GM23248 (cell line): ENCODE measurements at regions not wholly inside any gene's neighbourhood (a gene's known extent, or its start where the extent isn't known, plus 50 kb on each side); places are given as distances from the start of the nearest gene placed in this dataset.

ENCODE experiments used
- DNase-seq: peaks from one replicate; pipeline ENCODE4 v3.0.0-alpha.2; 2015
- H2AFZ ChIP-seq: fragments of 200-600 bp; sonication (generic); 2 replicates; pipeline ENCODE4 v1.6.1; 2016; ENCODE audit warnings: antibody characterized with exemption
- H3F3A ChIP-seq: fragments of 200-600 bp; sonication (generic); 2 replicates; pipeline ENCODE4 v1.6.1; 2016; ENCODE audit warnings: mild to moderate bottlenecking, antibody characterized with exemption, mixed run types; ENCODE audit not compliant: insufficient read depth
- H3K27ac ChIP-seq: fragments of 200-600 bp; sonication (generic); 2 replicates; pipeline ENCODE4 v1.5.1; 2016; ENCODE audit warnings: mild to moderate bottlenecking
- H3K27me3 ChIP-seq: fragments of 200-600 bp; sonication (generic); replicated peaks from 2 replicates; pipeline ENCODE4 v1.6.1; 2016; ENCODE audit warnings: mild to moderate bottlenecking; ENCODE audit not compliant: insufficient read depth
- H3K36me3 ChIP-seq: fragments of 200-600 bp; sonication (generic); 2 replicates; pipeline ENCODE4 v1.6.1; 2016; ENCODE audit warnings: low read depth, mild to moderate bottlenecking
- H3K4me1 ChIP-seq: fragments of 200-600 bp; sonication (generic); 2 replicates; pipeline ENCODE4 v1.6.1; 2016; ENCODE audit warnings: mild to moderate bottlenecking; ENCODE audit not compliant: insufficient read depth
- H3K4me2 ChIP-seq: fragments of 200-600 bp; sonication (generic); one replicate; pipeline ENCODE4 v1.6.1; 2016; ENCODE audit warnings: mild to moderate bottlenecking; ENCODE audit not compliant: unreplicated experiment
- H3K4me3 ChIP-seq: fragments of 200-600 bp; sonication (generic); 2 replicates; pipeline ENCODE4 v1.5.1; 2016; ENCODE audit warnings: mild to moderate bottlenecking
- H3K79me2 ChIP-seq: fragments of 200-600 bp; sonication (generic); 2 replicates; pipeline ENCODE4 v1.6.1; 2016; ENCODE audit warnings: mild to moderate bottlenecking; ENCODE audit not compliant: insufficient read depth
- H3K9ac ChIP-seq: fragments of 200-600 bp; sonication (generic); 2 replicates; pipeline ENCODE4 v1.6.1; 2016; ENCODE audit warnings: mild to moderate bottlenecking
- H3K9me2 ChIP-seq: fragments of 200-600 bp; sonication (generic); 2 replicates; pipeline ENCODE4 v1.6.1; 2016; ENCODE audit warnings: mixed run types, mild to moderate bottlenecking, moderate library complexity; ENCODE audit not compliant: insufficient read depth
- H3K9me3 ChIP-seq: fragments of 200-600 bp; sonication (generic); one replicate; pipeline ENCODE4 v1.6.1; 2017; ENCODE audit warnings: low read depth
- H4K20me1 ChIP-seq: fragments of 200-600 bp; sonication (generic); 2 replicates; pipeline ENCODE4 v1.6.0; 2016; ENCODE audit not compliant: insufficient read depth
- EZH2 ChIP-seq: fragments of 200-600 bp; sonication (generic); IDR thresholded peaks from 2 replicates; pipeline ENCODE4 v1.6.1; 2018; ENCODE audit warnings: antibody characterized with exemption, mild to moderate bottlenecking; ENCODE audit not compliant: insufficient read depth, poor library complexity, severe bottlenecking
- EZH2phosphoT487 ChIP-seq: fragments of 200-600 bp; sonication (generic); IDR thresholded peaks from 2 replicates; pipeline ENCODE4 v1.6.1; 2018; ENCODE audit warnings: antibody characterized with exemption, moderate library complexity, mild to moderate bottlenecking, low read depth; ENCODE audit not compliant: insufficient read depth
- WGBS, 2 experiments: methylation state at CpG; one replicate each; pipeline ENCODE4 v1.1.6; 2015 to 2017; ENCODE audit warnings: low lambda C conversion rate in 2 of 2, low coverage in 1 of 2; ENCODE audit errors: missing lambda C conversion rate in 2 of 2; 5-methylcytosine and 5-hydroxymethylcytosine counted together
- in situ Hi-C: fragments of 300-500 bp; cut with MboI; formaldehyde crosslinking; loops from 2 replicates; pipeline ENCODE4 v1.15.0; 2020

GRCh38 chr1:82219841-82220240 is 419.1 kb downstream of the ADGRL2 start:
- Histone ChIP-seq H3K79me2 (no peaks in the 10 kb centered on the region), H3K27ac (no peak overlapping the region), H3K9me2 (no peaks in the 10 kb centered on the region), H3K9ac (no peak overlapping the region), H3K4me1 (no peaks in the 10 kb centered on the region), H3K27me3 (no peaks in the 10 kb centered on the region), H3K4me2 (no peak overlapping the region), H3K9me3 (no peaks in the 10 kb centered on the region), H4K20me1 (no peaks in the 10 kb centered on the region), H3K4me3 (no peak overlapping the region), H2AFZ (no peak overlapping the region), H3K36me3 (no peaks in the 10 kb centered on the region), H3F3A (no peaks in the 10 kb centered on the region)
- no peak for DNase-seq
- 23 to 44% methylated on average over 3 of the region's 3 CpGs for WGBS, 2 experiments
- in situ Hi-C loops = no loop called here
- TF ChIP-seq EZH2 (no peak), EZH2phosphoT487 (no peak)

DNA sequence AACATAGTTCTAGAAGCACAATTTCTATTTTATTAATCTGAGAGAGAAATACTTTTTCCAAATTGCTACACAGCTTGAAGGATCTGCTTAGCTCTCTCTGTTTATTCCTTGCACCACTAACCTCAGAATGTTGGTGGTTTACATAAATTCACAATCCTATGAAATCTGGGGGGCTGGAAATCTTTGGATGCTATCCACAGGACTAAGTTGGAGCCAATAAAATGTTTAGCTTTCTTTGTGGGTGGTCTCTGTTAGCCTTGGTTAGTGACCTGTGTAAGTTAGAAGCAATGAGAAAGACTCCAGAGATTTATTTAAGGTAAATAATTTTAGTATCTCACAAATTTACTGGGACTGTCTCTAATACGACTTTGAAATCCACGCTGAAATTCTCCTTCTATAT is 418.1 kb downstream of the ADGRL2 start:
- Histone ChIP-seq H3K4me3 (no peak overlapping the region), H2AFZ (no peak overlapping the region), H3K9me2 (no peaks in the 10 kb centered on the region), H3K36me3 (no peaks in the 10 kb centered on the region), H3K27ac (no peak overlapping the region), H3K9me3 (no peaks in the 10 kb centered on the region), H3K79me2 (no peaks in the 10 kb centered on the region), H3F3A (no peaks in the 10 kb centered on the region), H3K9ac (no peak overlapping the region), H3K27me3 (no peaks in the 10 kb centered on the region), H4K20me1 (no peaks in the 10 kb centered on the region), H3K4me2 (no peak overlapping the region), H3K4me1 (no peaks in the 10 kb centered on the region)
- in situ Hi-C loops = no loop called here
- WGBS, 2 experiments = 64 to 81% methylated on average over 2 of the region's 2 CpGs
- no peak for DNase-seq
- TF ChIP-seq EZH2phosphoT487 (no peak), EZH2 (no peak)

- 84 to 93% methylated on average over 2 of the region's 2 CpGs for WGBS, 2 experiments
- no peak for DNase-seq
- no peaks in the 10 kb centered on the region for H3K9me2 ChIP-seq
- no peaks in the 10 kb centered on the region for H3K79me2 ChIP-seq
- H3K36me3 ChIP-seq = no peaks in the 10 kb centered on the region
- no peaks in the 10 kb centered on the region for H3K4me1 ChIP-seq
- no peak overlapping the region for H3K4me3 ChIP-seq
- no peak overlapping the region for H3K4me2 ChIP-seq
- TF ChIP-seq EZH2 = no peak
- TF ChIP-seq EZH2phosphoT487 = no peak
- H3K27me3 ChIP-seq = no peaks in the 10 kb centered on the region
- H3K27ac ChIP-seq = no peak overlapping the region
- in situ Hi-C loops = no loop called here
- H3K9me3 ChIP-seq = no peaks in the 10 kb centered on the region
- H3F3A ChIP-seq = no peaks in the 10 kb centered on the region
- no peaks in the 10 kb centered on the region for H4K20me1 ChIP-seq
- H2AFZ ChIP-seq = no peak overlapping the region
- no peak overlapping the region for H3K9ac ChIP-seq
These were observed 415.1 kb downstream of the ADGRL2 start for GRCh38 chr1:82215853-82216175.

DNA sequence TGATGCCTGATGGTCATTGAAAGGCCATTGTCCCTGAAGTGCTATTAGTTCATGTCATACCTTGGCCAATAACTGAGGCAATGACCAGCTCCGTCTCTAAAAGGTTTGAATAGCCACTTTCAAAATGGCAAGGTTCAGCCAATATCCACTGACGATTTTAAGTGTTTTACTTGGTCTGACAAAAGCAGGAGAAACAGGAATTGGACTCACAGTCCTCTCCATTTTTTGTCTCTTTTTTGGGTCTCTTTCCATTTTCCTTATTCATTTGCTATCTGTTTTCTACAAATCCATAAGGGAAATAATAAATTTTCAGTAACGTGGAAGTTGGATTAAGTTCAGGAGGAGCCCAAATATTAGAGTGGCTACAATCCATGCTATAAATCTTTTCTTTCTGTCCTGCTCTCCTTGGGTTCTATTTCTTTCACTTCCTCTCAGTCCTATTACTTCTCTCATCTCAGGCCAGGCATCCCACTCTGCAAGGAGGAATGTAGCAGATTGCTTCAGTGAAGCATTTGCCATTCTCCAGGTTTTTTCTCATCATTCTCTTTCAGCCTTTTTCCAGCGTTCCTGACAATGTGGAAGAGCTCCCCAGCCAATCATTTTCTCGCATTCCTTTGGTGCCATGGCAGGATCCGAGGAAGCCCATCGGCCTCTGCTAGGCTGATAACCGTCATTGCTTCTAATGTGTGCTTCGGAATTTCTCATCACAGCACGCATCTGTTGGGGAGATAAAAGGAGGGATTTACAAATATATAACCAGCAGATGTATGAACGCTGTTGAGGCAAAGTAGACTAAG is 414.5 kb downstream of the ADGRL2 start:
- Histone ChIP-seq H2AFZ (no peak overlapping the region), H3K36me3 (no peaks in the 10 kb centered on the region), H3K9me3 (no peaks in the 10 kb centered on the region), H3K79me2 (no peaks in the 10 kb centered on the region), H3K4me2 (no peak overlapping the region), H3K4me3 (no peak overlapping the region), H3K27ac (no peak overlapping the region), H3K27me3 (no peaks in the 10 kb centered on the region), H3K9ac (no peak overlapping the region), H3K9me2 (no peaks in the 10 kb centered on the region), H3F3A (no peaks in the 10 kb centered on the region), H3K4me1 (no peaks in the 10 kb centered on the region), H4K20me1 (no peaks in the 10 kb centered on the region)
- 55 to 57% methylated on average over 11 of the region's 11 CpGs for WGBS, 2 experiments
- no peak for DNase-seq
- no peak for TF ChIP-seq EZH2phosphoT487
- TF ChIP-seq EZH2 = no peak
- in situ Hi-C loops = no loop called here

DNA sequence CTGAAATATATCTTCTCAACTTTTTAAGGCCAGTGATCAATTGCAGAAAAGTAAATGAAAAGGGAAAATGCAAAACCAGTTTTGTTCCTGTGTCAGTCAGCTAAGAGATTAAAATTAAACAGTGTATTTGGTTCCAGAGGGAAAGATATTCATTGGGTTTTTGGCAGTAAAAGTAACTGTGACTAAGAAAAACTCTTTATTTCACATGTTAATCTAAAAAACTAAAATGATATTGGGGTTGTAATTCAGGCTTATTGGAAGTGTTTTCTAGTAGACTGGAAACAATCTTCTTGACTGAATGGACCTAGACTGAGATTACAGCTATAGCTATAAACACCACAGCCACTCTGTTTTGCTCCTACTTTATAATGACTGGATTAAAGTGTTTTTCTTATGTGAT is 413.9 kb downstream of the ADGRL2 start:
- H3F3A ChIP-seq = no peaks in the 10 kb centered on the region
- no peak for TF ChIP-seq EZH2
- TF ChIP-seq EZH2phosphoT487 = no peak
- H3K36me3 ChIP-seq = no peaks in the 10 kb centered on the region
- H3K4me2 ChIP-seq = no peak overlapping the region
- no peaks in the 10 kb centered on the region for H3K79me2 ChIP-seq
- no peak overlapping the region for H2AFZ ChIP-seq
- no peaks in the 10 kb centered on the region for H3K4me1 ChIP-seq
- no peaks in the 10 kb centered on the region for H4K20me1 ChIP-seq
- no peaks in the 10 kb centered on the region for H3K9me2 ChIP-seq
- in situ Hi-C loops = no loop called here
- H3K4me3 ChIP-seq = no peak overlapping the region
- H3K9me3 ChIP-seq = no peaks in the 10 kb centered on the region
- no peak for DNase-seq
- no peaks in the 10 kb centered on the region for H3K27me3 ChIP-seq
- no peak overlapping the region for H3K9ac ChIP-seq
- H3K27ac ChIP-seq = no peak overlapping the region
